Esophagus (tissue), 2 donors: ENCODE measurements at regions not wholly inside any gene's neighbourhood (a gene's known extent, or its start where the extent isn't known, plus 50 kb on each side); places are given as distances from the start of the nearest gene placed in this dataset.
"Not testable (repeated sequence)": the region's sequence is repeated elsewhere in the genome, so short reads cannot be mapped to it uniquely, and the experiment has no call there.

ENCODE experiments used
- H3K27ac ChIP-seq, 2 donors: one replicate each; pipeline ENCODE4 v1.5.1; 2013; ENCODE audit warnings: low read depth in 2 of 2, mild to moderate bottlenecking in 2 of 2, inconsistent platforms in 1 of 2, low read length in 1 of 2, moderate library complexity in 1 of 2
- H3K27me3 ChIP-seq, 2 donors: one replicate each; pipeline ENCODE4 v1.6.1; 2013; ENCODE audit warnings: low read length in 2 of 2, control low read depth in 1 of 2, mild to moderate bottlenecking in 1 of 2; ENCODE audit not compliant: insufficient read depth in 2 of 2, control insufficient read depth in 1 of 2
- H3K36me3 ChIP-seq, 2 donors: one replicate each; pipeline ENCODE4 v1.6.1; 2013; ENCODE audit warnings: low read length in 1 of 2; ENCODE audit not compliant: control insufficient read depth in 2 of 2, insufficient read depth in 2 of 2
- H3K4me1 ChIP-seq, 2 donors: one replicate each; pipeline ENCODE4 v1.6.1; 2013; ENCODE audit warnings: low read length in 1 of 2; ENCODE audit not compliant: control insufficient read depth in 2 of 2, insufficient read depth in 2 of 2
- H3K4me3 ChIP-seq, 2 donors: one replicate each; pipeline ENCODE4 v1.5.1; 2013; ENCODE audit warnings: low read length in 2 of 2, mild to moderate bottlenecking in 2 of 2, low read depth in 1 of 2, moderate library complexity in 1 of 2
- H3K9me3 ChIP-seq, 2 donors: one replicate each; pipeline ENCODE4 v1.6.1; 2013; ENCODE audit warnings: mild to moderate bottlenecking in 2 of 2, low read depth in 1 of 2, low read length in 1 of 2, moderate library complexity in 1 of 2; ENCODE audit not compliant: control insufficient read depth in 2 of 2, insufficient read depth in 1 of 2
- WGBS, 2 donors: extraction: QIAGEN DNeasy Blood & Tissue Kit; methylation state at CpG; one replicate each; pipeline ENCODE4 v1.1.7; 2013; 5-methylcytosine and 5-hydroxymethylcytosine counted together
- donor health status: healthy with polysubstance abuse.
- donor health status: Bipolar disorder and iron deficiency.

DNA sequence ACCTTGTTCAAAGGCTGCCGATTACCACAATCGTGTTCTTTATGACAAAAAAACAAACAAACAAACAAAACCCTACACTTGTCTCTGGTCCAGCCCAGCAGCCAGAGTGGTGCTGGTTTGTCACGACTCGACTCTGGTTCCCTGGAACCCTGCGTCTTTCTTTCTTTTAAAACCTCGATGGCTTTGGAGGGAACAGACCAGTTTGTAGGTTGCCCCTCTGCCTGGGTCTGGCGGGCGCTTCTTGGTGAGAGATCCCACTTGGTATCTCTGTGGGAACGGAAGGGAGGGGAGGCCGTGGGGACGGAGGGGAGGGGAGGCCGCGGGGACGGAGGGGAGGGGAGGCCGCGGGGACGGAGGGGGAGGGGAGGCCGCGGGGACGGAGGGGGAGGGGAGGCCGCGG, 176.2 kb upstream of the ZNF469 start:
- not testable (repeated sequence) for H3K27ac ChIP-seq, H3K36me3 ChIP-seq, H3K9me3 ChIP-seq, H3K4me1 ChIP-seq, H3K27me3 ChIP-seq, H3K4me3 ChIP-seq
- 77 to 86% methylated on average over 9 to 12 of the region's 22 CpGs for WGBS, 2 donors

GRCh38 chr16:88208112-88208511, 174.6 kb upstream of the ZNF469 start:
- Histone ChIP-seq H3K36me3 (no peaks in the 10 kb centered on the region), H3K27me3 (no peaks in the 10 kb centered on the region), H3K27ac (no peak overlapping the region), H3K4me3 (no peak overlapping the region), H3K4me1 (no peaks in the 10 kb centered on the region), H3K9me3 (no peaks in the 10 kb centered on the region)
- WGBS, 2 donors: 72 to 74% methylated on average over 10 of the region's 10 CpGs

- not testable (repeated sequence) for H3K9me3 ChIP-seq, H3K27me3 ChIP-seq, H3K4me3 ChIP-seq, H3K36me3 ChIP-seq, H3K27ac ChIP-seq, H3K4me1 ChIP-seq
- 10 to 27% methylated on average over 2 to 5 of the region's 5 CpGs for WGBS, 2 donors
These were observed 174.0 kb upstream of the ZNF469 start for GRCh38 chr16:88208776-88209175.

DNA sequence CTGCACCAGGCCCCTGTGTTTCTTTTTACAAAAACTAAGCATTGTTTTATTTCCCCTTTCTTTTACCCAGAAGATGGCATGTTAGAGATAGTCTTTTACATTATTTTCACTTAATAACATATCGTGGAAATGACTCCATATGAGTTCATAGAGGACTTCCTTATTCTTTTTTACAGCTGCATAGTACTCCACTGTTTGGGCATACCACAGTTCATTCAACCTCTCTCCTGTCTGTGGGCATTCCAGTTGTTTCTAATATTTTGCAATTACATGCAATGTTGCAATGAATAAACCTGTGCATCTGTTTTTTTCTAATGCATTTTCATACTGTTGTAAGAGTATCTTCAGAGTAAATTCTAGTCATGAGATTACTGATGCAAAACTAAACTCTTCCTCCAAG, 173.2 kb upstream of the ZNF469 start:
- H3K27me3 ChIP-seq, H3K36me3 ChIP-seq, H3K4me3 ChIP-seq, H3K4me1 ChIP-seq, H3K27ac ChIP-seq, H3K9me3 ChIP-seq: not testable (repeated sequence)
- WGBS, 2 donors: 80 to 88% methylated on average over 1 of the region's 1 CpG

DNA sequence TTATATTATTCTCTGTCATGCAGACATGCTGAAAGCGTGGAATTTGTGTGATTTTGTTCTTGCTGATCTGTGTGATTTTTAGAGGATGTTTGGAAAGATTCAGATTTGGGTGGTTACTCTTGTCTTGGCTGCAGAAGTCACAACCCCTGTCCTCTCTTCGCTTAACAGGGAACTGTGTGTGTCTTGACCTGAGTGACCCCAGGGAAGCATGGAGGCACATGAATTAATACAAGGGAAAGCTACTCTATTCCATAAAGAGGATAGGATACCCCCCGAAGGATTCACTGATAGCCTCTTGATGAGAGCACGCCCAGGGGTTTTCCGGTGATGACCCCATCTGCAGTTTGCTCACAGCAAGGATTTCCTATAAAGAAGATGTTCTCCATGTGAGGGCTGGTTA, 168.8 kb upstream of the ZNF469 start:
- H3K27me3 ChIP-seq, H3K36me3 ChIP-seq, H3K4me1 ChIP-seq, H3K27ac ChIP-seq, H3K9me3 ChIP-seq, H3K4me3 ChIP-seq: not testable (repeated sequence)
- WGBS, 2 donors: 79 to 84% methylated on average over 4 of the region's 5 CpGs

- 73 to 76% methylated on average over 29 of the region's 29 CpGs for WGBS, 2 donors
- not testable (repeated sequence) for H3K4me1 ChIP-seq, H3K27ac ChIP-seq, H3K9me3 ChIP-seq, H3K4me3 ChIP-seq, H3K36me3 ChIP-seq, H3K27me3 ChIP-seq
These were observed 161.6 kb upstream of the ZNF469 start for GRCh38 chr16:88221001-88221761.

DNA sequence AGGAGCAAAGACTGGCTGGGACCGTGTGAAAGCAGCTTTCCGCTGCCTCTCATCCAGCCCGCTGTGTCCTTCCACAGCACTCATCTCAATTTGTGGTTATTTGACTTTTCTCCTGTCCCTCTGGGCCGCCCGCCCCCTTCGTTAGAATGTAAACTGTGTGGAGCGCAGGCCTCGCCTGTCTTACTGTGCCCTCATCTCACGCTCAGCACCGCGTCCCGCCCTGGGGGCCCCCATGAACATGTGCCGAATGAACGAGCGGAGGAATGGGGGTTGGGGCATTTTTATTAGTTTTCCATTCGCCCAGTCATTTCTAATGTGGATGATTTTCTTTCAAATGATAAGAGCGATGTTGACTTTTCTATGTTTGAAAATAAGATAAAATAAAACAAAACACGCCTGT, 159.1 kb upstream of the ZNF469 start:
- WGBS, 2 donors: 59 to 71% methylated on average over 18 of the region's 18 CpGs
- H3K36me3 ChIP-seq, H3K4me1 ChIP-seq, H3K27me3 ChIP-seq, H3K4me3 ChIP-seq, H3K9me3 ChIP-seq, H3K27ac ChIP-seq: not testable (repeated sequence)

DNA sequence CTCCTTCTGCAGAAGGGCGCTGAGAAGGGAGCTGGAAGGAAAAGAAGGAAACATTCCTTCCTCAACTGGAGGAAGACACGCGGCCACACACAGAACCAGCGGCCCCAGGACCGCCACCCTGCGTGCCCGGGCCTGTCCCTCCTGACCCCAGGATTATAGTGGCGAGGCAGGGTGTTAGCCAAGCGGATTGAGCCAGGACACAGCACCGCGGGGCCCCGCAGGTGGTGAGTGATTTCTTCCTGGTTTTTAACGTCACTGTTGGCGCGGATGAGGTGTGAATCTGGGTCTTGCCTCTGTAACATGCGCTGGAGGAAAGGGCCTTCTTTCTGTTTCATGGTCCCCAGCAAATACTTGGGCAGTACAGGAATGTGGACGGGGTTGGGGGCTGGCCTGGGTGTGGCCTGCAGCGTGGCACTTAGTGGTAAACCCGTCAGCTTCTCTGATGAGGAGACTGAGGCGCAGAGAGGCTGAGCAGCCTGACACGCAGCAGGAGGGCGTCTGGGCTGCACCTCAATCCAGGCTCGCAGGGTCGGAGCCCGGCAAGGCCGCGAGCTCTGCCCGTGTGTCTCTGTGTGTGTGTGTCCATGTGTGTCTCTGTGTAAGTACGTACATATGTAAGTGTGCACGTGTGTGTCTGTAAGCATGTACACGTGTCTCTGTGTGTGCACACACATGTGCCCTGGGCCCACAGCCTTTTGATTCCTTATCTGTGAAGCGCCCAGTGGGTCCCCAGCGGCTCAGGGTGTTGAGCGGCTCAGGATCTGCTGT, 158.4 kb upstream of the ZNF469 start:
- H3K4me1 ChIP-seq, H3K27ac ChIP-seq, H3K27me3 ChIP-seq, H3K36me3 ChIP-seq, H3K4me3 ChIP-seq, H3K9me3 ChIP-seq: not testable (repeated sequence)
- 73 to 81% methylated on average over 28 to 34 of the region's 34 CpGs for WGBS, 2 donors

GRCh38 chr16:88225640-88226230, 157.0 kb upstream of the ZNF469 start:
- H3K27ac ChIP-seq, H3K36me3 ChIP-seq: not testable (repeated sequence)
- 84 to 88% methylated on average over 10 of the region's 10 CpGs for WGBS, 2 donors

GRCh38 chr16:88226302-88226701, 156.5 kb upstream of the ZNF469 start:
- not testable (repeated sequence) for H3K27me3 ChIP-seq, H3K9me3 ChIP-seq
- 87 to 90% methylated on average over 10 to 14 of the region's 14 CpGs for WGBS, 2 donors

More at GRCh38 chr16:88225640-88226230, 157.0 kb upstream of the ZNF469 start:
- H3K27me3 ChIP-seq, H3K9me3 ChIP-seq, H3K4me3 ChIP-seq, H3K4me1 ChIP-seq: not testable (repeated sequence)

More at GRCh38 chr16:88226302-88226701, 156.5 kb upstream of the ZNF469 start:
- H3K27ac ChIP-seq, H3K4me1 ChIP-seq, H3K36me3 ChIP-seq, H3K4me3 ChIP-seq: not testable (repeated sequence)
